CD8-positive, alpha-beta memory T cell (primary cell): ENCODE measurements at regions not wholly inside any gene's neighbourhood (a gene's known extent, or its start where the extent isn't known, plus 50 kb on each side); places are given as distances from the start of the nearest gene placed in this dataset.

Experiments
- CTCF ChIA-PET: fragments of 350-600 bp; sonication (Branson Sonifier 250); formaldehyde crosslinking; loops from one replicate; lab custom pipeline; 2021; ENCODE audit warnings: antibody characterized with exemption; lab: Charles Lee
- POLR2A ChIA-PET: fragments of 350-600 bp; sonication (Branson Sonifier 250); formaldehyde crosslinking; loops from one replicate; lab custom pipeline; 2021; ENCODE audit warnings: antibody characterized with exemption; lab: Charles Lee
- DNase-seq, 5 donors: peaks; one replicate each; pipeline versions ENCODE4 v3.0.0 to v3.0.0-alpha.2; 2020 to 2022; ENCODE audit warnings: mixed read lengths in 1 of 5
- H3K27ac ChIP-seq: one replicate; pipeline ENCODE4 v1.7.0; 2013; ENCODE audit warnings: low read depth, mild to moderate bottlenecking, low read length, moderate library complexity
- H3K27me3 ChIP-seq: 2 replicates; pipeline ENCODE4 v1.7.0; 2013; ENCODE audit warnings: low read length, mild to moderate bottlenecking; ENCODE audit not compliant: insufficient read depth, poor library complexity, severe bottlenecking
- H3K36me3 ChIP-seq: 2 replicates; pipeline ENCODE4 v1.7.0; 2013; ENCODE audit warnings: mild to moderate bottlenecking, low read length, moderate library complexity; ENCODE audit not compliant: insufficient read depth
- H3K4me1 ChIP-seq: 2 replicates; pipeline ENCODE4 v1.7.0; 2013; ENCODE audit warnings: mild to moderate bottlenecking, low read length, moderate library complexity; ENCODE audit not compliant: insufficient read depth
- H3K4me3 ChIP-seq: 2 replicates; pipeline ENCODE4 v1.7.0; 2013; ENCODE audit warnings: mild to moderate bottlenecking, low read length
- H3K9me3 ChIP-seq: 2 replicates; pipeline ENCODE4 v1.7.0; 2013; ENCODE audit warnings: mild to moderate bottlenecking, low read length
- H3K27ac Mint-ChIP-seq, 8 donors: one replicate each; pipeline ENCODE4 v1.8.0; 2020 to 2021; ENCODE audit warnings: mixed read lengths in 8 of 8, mild to moderate bottlenecking in 6 of 8, inconsistent platforms in 3 of 8, moderate library complexity in 3 of 8
- H3K27me3 Mint-ChIP-seq, 2 donors: one replicate each; pipeline ENCODE4 v1.8.0; 2020 to 2021; ENCODE audit warnings: mixed read lengths in 2 of 2, mild to moderate bottlenecking in 1 of 2, moderate library complexity in 1 of 2
- H3K36me3 Mint-ChIP-seq, 3 donors: one replicate each; pipeline ENCODE4 v1.8.0; 2020 to 2021; ENCODE audit warnings: mixed read lengths in 3 of 3, inconsistent platforms in 1 of 3, mild to moderate bottlenecking in 1 of 3
- H3K4me1 Mint-ChIP-seq, 3 donors: one replicate each; pipeline ENCODE4 v1.8.0; 2020 to 2021; ENCODE audit warnings: mixed read lengths in 3 of 3, inconsistent platforms in 1 of 3, mild to moderate bottlenecking in 1 of 3
- H3K4me3 Mint-ChIP-seq, 7 donors: one replicate each; pipeline ENCODE4 v1.8.0; 2020 to 2021; ENCODE audit warnings: mixed read lengths in 7 of 7, mild to moderate bottlenecking in 6 of 7, moderate library complexity in 4 of 7, inconsistent platforms in 2 of 7
- H3K9me3 Mint-ChIP-seq, 5 donors: one replicate each; pipeline ENCODE4 v1.8.0; 2020 to 2022; ENCODE audit warnings: mixed read lengths in 5 of 5, mild to moderate bottlenecking in 3 of 5, moderate library complexity in 2 of 5, inconsistent platforms in 1 of 5

DNA sequence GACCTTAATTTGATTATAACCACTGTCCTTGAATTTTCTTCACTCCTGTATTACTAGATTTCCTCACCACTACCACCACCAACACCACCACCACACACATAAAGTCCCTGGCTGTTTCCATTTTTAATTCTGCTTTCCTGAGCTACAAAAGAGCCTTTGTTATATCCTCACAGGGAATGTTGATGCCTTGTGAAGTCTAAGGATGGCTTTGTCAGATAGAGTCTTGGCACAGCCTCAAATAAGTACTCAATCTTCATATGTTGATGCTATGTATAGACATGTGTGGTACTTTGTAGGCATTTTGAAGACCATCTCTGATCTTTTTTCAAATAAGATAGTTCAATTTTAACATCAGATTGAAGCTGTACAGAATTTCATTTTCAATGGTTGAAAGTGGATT is 1016.7 kb upstream of the LCORL start:
- CTCF ChIA-PET, result no interaction called here
- no peak overlapping the region for H3K27ac ChIP-seq
- H3K27ac Mint-ChIP-seq, result no peak overlapping the region
- POLR2A ChIA-PET, result no interaction called here
- no peaks in the 10 kb centered on the region for H3K36me3 Mint-ChIP-seq
- H3K4me3 Mint-ChIP-seq, result no peak overlapping the region
- no peaks in the 10 kb centered on the region for H3K27me3 ChIP-seq
- H3K4me1 ChIP-seq, result no peaks in the 10 kb centered on the region
- H3K27me3 Mint-ChIP-seq, result no peaks in the 10 kb centered on the region
- no peaks in the 10 kb centered on the region for H3K9me3 ChIP-seq
- H3K4me3 ChIP-seq, result no peak overlapping the region
- H3K9me3 Mint-ChIP-seq, result peaks cover 10 to 29% (median 11%) of the 10 kb centered on the region in 5 donors
- no peak for DNase-seq
- H3K4me1 Mint-ChIP-seq, result no peaks in the 10 kb centered on the region
- no peaks in the 10 kb centered on the region for H3K36me3 ChIP-seq

DNA sequence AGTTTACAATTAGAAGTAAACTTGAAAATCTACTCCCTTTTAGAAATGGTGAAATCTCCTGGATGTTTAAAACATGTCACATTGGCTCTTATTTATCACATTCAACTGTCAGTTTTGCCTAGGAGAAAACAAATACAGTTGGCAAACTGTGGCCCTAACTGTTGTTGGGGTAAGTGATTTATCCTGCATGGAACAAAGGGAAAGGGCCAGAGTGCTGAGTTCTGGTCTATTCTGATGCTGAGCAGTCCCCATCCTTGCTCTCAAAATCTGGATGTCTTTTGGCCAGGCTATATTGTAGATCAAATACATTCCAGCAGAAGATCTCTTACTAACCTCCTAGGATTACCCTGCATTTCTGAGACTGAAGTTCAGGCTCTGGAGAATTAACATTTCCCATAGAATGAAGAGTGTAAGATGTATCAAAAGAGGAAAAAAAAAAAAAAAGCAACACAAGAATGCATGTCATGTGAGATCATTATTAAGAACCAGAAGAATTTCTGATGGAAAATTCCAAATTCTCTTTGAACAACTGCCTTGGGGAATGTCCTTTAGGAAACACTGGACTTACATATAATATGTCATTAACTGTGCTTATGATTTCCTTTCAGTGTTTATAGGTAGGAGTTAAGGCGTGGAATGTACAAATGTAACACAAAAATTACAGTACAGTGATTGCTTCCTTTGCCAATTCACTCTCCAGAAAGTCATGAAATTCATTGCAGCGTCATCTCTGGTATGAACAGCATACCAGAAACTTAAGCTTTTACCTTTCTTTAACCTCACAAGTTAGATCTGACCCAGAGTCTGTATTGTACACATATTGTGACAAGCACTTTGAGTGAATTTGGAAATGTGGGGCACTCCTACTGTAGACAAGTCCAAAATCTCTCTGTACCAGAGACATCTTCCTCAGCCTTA is 1012.5 kb upstream of the LCORL start:
- Mint-ChIP-seq H3K4me3 (no peak overlapping the region), H3K36me3 (no peaks in the 10 kb centered on the region), H3K4me1 (no peaks in the 10 kb centered on the region), H3K27ac (no peak overlapping the region), H3K9me3 (peaks cover 5 to 37% (median 7%) of the 10 kb centered on the region in 5 donors), H3K27me3 (no peaks in the 10 kb centered on the region)
- POLR2A ChIA-PET, result no interaction called here
- no peaks in the 10 kb centered on the region for H3K9me3 ChIP-seq
- H3K4me1 ChIP-seq, result no peaks in the 10 kb centered on the region
- no peak overlapping the region for H3K27ac ChIP-seq
- CTCF ChIA-PET, result no interaction called here
- no peak for DNase-seq
- no peak overlapping the region for H3K4me3 ChIP-seq
- no peaks in the 10 kb centered on the region for H3K36me3 ChIP-seq
- no peaks in the 10 kb centered on the region for H3K27me3 ChIP-seq

DNA sequence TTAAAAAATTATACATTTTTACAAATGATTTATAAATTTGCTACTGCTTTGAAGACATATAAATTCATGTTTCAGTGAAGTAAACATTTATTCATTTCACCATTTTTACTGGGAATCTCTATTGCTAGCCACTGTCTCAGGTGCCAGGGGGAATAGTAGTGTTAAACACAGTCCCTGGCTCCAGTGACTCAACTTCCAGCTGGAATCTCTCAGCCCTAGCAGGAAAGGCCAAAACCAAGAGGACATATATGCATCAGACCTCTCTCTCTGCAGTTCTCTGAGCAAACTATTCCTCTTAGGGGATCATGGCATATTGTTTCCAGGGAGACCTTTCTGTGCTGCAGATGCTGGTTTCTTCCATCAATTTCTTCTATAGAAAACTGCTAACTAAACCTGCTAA is 1009.0 kb upstream of the LCORL start:
- CTCF ChIA-PET, result no interaction called here
- no peaks in the 10 kb centered on the region for H3K36me3 Mint-ChIP-seq
- H3K4me3 ChIP-seq, result no peak overlapping the region
- H3K4me3 Mint-ChIP-seq, result no peak overlapping the region
- no peaks in the 10 kb centered on the region for H3K9me3 ChIP-seq
- H3K27ac ChIP-seq, result no peak overlapping the region
- POLR2A ChIA-PET, result no interaction called here
- H3K27ac Mint-ChIP-seq, result no peak overlapping the region
- no peaks in the 10 kb centered on the region for H3K4me1 ChIP-seq
- no peaks in the 10 kb centered on the region for H3K36me3 ChIP-seq
- peaks cover 4 to 32% (median 16%) of the 10 kb centered on the region in 5 donors for H3K9me3 Mint-ChIP-seq
- no peaks in the 10 kb centered on the region for H3K27me3 Mint-ChIP-seq
- DNase-seq, result no peak
- no peaks in the 10 kb centered on the region for H3K27me3 ChIP-seq
- no peaks in the 10 kb centered on the region for H3K4me1 Mint-ChIP-seq

DNA sequence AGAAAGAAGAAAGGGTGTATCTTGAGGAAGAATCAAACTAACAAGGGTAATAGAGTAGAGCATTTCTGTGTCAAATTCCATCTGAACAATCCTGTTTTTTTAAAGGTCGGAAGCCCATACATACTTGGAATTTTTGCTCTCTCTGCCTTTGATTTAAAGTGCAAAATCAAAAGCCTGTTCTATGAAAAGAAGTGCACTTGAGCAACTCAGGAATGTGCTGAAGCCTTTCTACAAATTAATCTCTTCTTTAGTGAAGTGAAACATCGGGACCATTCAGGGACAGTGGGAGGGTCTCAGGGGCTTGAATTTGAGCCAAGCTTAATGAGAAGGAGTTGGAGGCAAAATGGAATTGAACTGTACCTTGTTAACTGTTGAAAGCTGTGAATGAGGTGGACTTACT is 1008.5 kb upstream of the LCORL start:
- Mint-ChIP-seq H3K4me3 (no peak overlapping the region), H3K36me3 (no peaks in the 10 kb centered on the region), H3K9me3 (peaks cover 4 to 36% (median 16%) of the 10 kb centered on the region in 5 donors), H3K27ac (no peak overlapping the region), H3K4me1 (no peaks in the 10 kb centered on the region), H3K27me3 (no peaks in the 10 kb centered on the region)
- Histone ChIP-seq H3K36me3 (no peaks in the 10 kb centered on the region), H3K27me3 (no peaks in the 10 kb centered on the region), H3K27ac (no peak overlapping the region), H3K4me1 (no peaks in the 10 kb centered on the region), H3K9me3 (no peaks in the 10 kb centered on the region), H3K4me3 (no peak overlapping the region)
- POLR2A ChIA-PET, result no interaction called here
- DNase-seq, result no peak
- CTCF ChIA-PET, result no interaction called here

DNA sequence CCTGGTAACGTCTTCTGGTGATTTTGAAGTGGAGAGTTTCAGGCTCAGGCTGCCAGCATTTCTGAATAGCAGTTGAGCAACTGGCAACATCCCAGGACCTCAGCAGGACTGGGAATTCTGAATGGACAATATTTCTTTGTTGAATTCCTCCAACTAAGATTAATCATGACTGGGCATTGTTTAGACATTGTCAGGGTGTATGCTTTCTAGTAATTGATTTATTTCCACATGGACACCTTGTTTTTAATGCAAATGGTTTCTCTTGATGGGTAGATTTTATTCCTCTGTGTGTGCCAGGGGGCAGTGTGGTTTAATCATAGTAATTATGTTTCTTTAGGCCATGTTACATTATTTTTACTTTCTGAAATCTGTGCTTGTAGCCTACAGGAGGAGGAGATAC is 1004.7 kb upstream of the LCORL start:
- H3K4me1 Mint-ChIP-seq, result no peaks in the 10 kb centered on the region
- ChIA-PET POLR2A (no interaction called here), CTCF (no interaction called here)
- peaks cover 2 to 24% (median 17%) of the 10 kb centered on the region in 5 donors for H3K9me3 Mint-ChIP-seq
- Histone ChIP-seq H3K36me3 (no peaks in the 10 kb centered on the region), H3K27me3 (no peaks in the 10 kb centered on the region), H3K9me3 (no peaks in the 10 kb centered on the region), H3K4me3 (no peak overlapping the region), H3K27ac (no peak overlapping the region), H3K4me1 (no peaks in the 10 kb centered on the region)
- no peaks in the 10 kb centered on the region for H3K27me3 Mint-ChIP-seq
- DNase-seq, result no peak
- H3K36me3 Mint-ChIP-seq, result no peaks in the 10 kb centered on the region
- H3K4me3 Mint-ChIP-seq, result no peak overlapping the region
- no peak overlapping the region for H3K27ac Mint-ChIP-seq

DNA sequence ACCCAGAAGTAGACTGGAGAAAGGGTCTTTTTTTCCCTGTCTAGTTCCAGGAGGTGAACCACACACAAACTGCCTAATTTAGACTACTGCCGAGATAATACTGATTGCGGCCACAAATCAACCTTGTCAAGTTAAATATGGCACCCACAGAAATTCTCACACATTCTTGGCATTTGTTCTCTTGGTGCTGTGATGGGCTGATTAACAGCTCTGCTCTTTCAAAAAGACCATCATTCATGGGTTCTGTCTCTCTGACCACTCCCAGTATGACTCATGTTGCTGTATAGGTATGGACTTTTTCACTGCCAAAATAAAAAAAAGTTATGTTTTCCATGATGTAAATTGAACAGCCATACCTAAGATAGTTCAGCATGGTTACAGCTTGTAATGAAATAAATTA is 1003.5 kb upstream of the LCORL start:
- no peaks in the 10 kb centered on the region for H3K4me1 ChIP-seq
- Mint-ChIP-seq H3K4me3 (no peak overlapping the region), H3K36me3 (no peaks in the 10 kb centered on the region), H3K27me3 (no peaks in the 10 kb centered on the region), H3K9me3 (peaks cover 2 to 24% (median 13%) of the 10 kb centered on the region in 5 donors), H3K27ac (no peak overlapping the region), H3K4me1 (no peaks in the 10 kb centered on the region)
- no peak overlapping the region for H3K27ac ChIP-seq
- no peaks in the 10 kb centered on the region for H3K9me3 ChIP-seq
- H3K27me3 ChIP-seq, result no peaks in the 10 kb centered on the region
- H3K36me3 ChIP-seq, result no peaks in the 10 kb centered on the region
- no peak overlapping the region for H3K4me3 ChIP-seq
- POLR2A ChIA-PET, result no interaction called here
- DNase-seq, result no peak
- CTCF ChIA-PET, result no interaction called here

DNA sequence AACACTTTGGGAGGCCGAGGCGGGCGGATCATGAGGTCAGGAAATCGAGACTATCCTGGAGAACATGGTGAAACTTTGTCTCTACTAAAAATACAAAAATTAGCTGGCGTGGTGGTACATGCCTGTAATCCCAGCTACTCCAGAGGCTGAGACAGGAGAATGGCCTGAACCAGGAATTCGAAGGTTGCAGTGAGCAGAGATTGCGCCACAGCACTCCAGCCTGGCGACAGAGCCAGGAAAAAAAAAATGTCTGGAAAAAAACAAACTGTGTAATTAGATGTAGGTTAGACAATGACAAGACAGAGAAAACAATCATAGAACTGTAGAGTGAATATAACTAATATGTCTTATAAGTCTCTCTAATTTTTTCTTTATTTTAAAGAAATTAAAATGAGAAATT is 1002.5 kb upstream of the LCORL start:
- CTCF ChIA-PET, result no interaction called here
- DNase-seq, result no peak
- peaks cover 1 to 26% (median 13%) of the 10 kb centered on the region in 5 donors for H3K9me3 Mint-ChIP-seq
- H3K4me3 Mint-ChIP-seq, result no peak overlapping the region
- Histone ChIP-seq H3K27ac (no peak overlapping the region), H3K9me3 (no peaks in the 10 kb centered on the region), H3K4me1 (no peaks in the 10 kb centered on the region), H3K4me3 (no peak overlapping the region), H3K36me3 (no peaks in the 10 kb centered on the region), H3K27me3 (no peaks in the 10 kb centered on the region)
- no peaks in the 10 kb centered on the region for H3K4me1 Mint-ChIP-seq
- POLR2A ChIA-PET, result no interaction called here
- no peaks in the 10 kb centered on the region for H3K36me3 Mint-ChIP-seq
- no peaks in the 10 kb centered on the region for H3K27me3 Mint-ChIP-seq
- H3K27ac Mint-ChIP-seq, result no peak overlapping the region

DNA sequence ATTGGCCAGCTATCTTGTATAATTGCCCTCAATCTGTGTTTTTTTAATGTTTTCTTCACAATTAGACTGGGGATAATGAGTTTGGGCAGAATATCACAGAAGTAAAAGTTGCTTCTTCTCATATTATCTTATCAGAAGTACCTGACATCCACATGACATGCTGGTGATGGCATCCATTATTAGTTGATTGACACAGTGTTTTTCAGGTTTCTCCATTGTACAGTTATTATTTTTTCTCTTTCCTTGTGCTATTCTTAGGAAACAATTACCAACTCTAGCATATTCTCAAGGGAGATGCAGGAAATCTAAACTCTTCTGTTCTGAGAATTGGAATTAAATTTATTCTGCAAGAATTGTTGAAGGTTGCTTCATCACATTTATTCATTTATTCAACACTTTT is 1000.1 kb upstream of the LCORL start:
- no peak overlapping the region for H3K27ac ChIP-seq
- ChIA-PET POLR2A (no interaction called here), CTCF (no interaction called here)
- no peak for DNase-seq
- no peaks in the 10 kb centered on the region for H3K9me3 ChIP-seq
- H3K4me1 ChIP-seq, result no peaks in the 10 kb centered on the region
- no peak overlapping the region for H3K4me3 ChIP-seq
- Mint-ChIP-seq H3K27ac (no peak overlapping the region), H3K4me3 (no peak overlapping the region), H3K4me1 (no peaks in the 10 kb centered on the region), H3K36me3 (no peaks in the 10 kb centered on the region), H3K9me3 (peaks cover 0 to 31% (median 10%) of the 10 kb centered on the region in 5 donors), H3K27me3 (no peaks in the 10 kb centered on the region)
- H3K27me3 ChIP-seq, result no peaks in the 10 kb centered on the region
- no peaks in the 10 kb centered on the region for H3K36me3 ChIP-seq
